Transverse colon (tissue), 4 donors: ENCODE measurements at regions not wholly inside any gene's neighbourhood (a gene's known extent, or its start where the extent isn't known, plus 50 kb on each side); places are given as distances from the start of the nearest gene placed in this dataset.
"Not testable (repeated sequence)": the region's sequence is repeated elsewhere in the genome, so short reads cannot be mapped to it uniquely, and the experiment has no call there.

Source experiments
- DNase-seq: peaks from one replicate; pipeline ENCODE4 v3.0.0-alpha.2; 2019
- H3K27ac ChIP-seq, 4 donors: fragments of 200-600 bp; sonication (generic); 2 replicates each; pipeline ENCODE4 v1.5.1; 2016 to 2018; ENCODE audit warnings: inconsistent platforms in 4 of 4
- H3K27me3 ChIP-seq: fragments of 200-600 bp; sonication (generic); 2 replicates; pipeline ENCODE4 v1.5.1; 2017; ENCODE audit warnings: inconsistent platforms
- H3K36me3 ChIP-seq, 4 donors: fragments of 200-600 bp; sonication (generic); 2 replicates each; pipeline ENCODE4 v1.5.1; 2017 to 2019; ENCODE audit warnings: inconsistent platforms in 4 of 4
- H3K4me1 ChIP-seq, 4 donors: fragments of 200-600 bp; sonication (generic); 2 replicates each; pipeline ENCODE4 v1.5.1; 2017 to 2020; ENCODE audit warnings: inconsistent platforms in 4 of 4
- H3K4me3 ChIP-seq, 4 donors: fragments of 200-600 bp; sonication (generic); 1 replicate in 1 of 4; 2 replicates in 3 of 4; pipeline versions ENCODE4 v1.5.1 to v1.6.1; 2017 to 2019; ENCODE audit warnings: inconsistent platforms in 4 of 4
- H3K9me3 ChIP-seq, 2 donors: fragments of 200-600 bp; sonication (generic); 2 replicates each; pipeline ENCODE4 v1.5.1; 2017 to 2019; ENCODE audit warnings: inconsistent platforms in 2 of 2
- CTCF ChIP-seq, 5 experiments: fragments of 200-600 bp in 3 of 5; fragments of 450-650 bp in 2 of 5; sonication (generic) in 3 of 5; IDR thresholded peaks; 1 replicate in 2 of 5; 2 replicates in 3 of 5; pipeline ENCODE4 v1.5.1; 2016 to 2017; ENCODE audit warnings: antibody characterized with exemption in 5 of 5, inconsistent platforms in 3 of 5, mild to moderate bottlenecking in 2 of 5, moderate library complexity in 1 of 5
- EP300 ChIP-seq: sonication (generic); formaldehyde crosslinking; IDR thresholded peaks from one replicate; pipeline ENCODE4 v1.6.1; 2017; ENCODE audit warnings: antibody characterized with exemption, low read depth
- POLR2A ChIP-seq: fragments of 450-650 bp; IDR thresholded peaks from one replicate; pipeline ENCODE4 v1.6.1; 2016; ENCODE audit warnings: antibody characterized with exemption, mild to moderate bottlenecking, moderate library complexity
- POLR2AphosphoS5 ChIP-seq, 3 donors: sonication (generic); formaldehyde crosslinking; IDR thresholded peaks; one replicate each; pipeline ENCODE4 v1.6.1; 2016; ENCODE audit warnings: antibody characterized with exemption in 3 of 3
- WGBS, 2 donors: methylation state at CpG; one replicate each; pipeline ENCODE4 v1.1.5; 2018; ENCODE audit warnings: low coverage in 1 of 2; 5-methylcytosine and 5-hydroxymethylcytosine counted together
- in situ Hi-C, 4 donors: fragments of 200-750 bp; cut with MboI; loops; one replicate each; pipeline versions ENCODE4 v1.15.0 to v1.15.1; 2017; ENCODE audit warnings: low sequenced_read_pairs in 3 of 4, low pct_ligation_motif_present in 1 of 4, low pct_unique_long_range_greater_than_20kb in 1 of 4
- intact Hi-C: fragments of 100-400 bp; cut with DNase I; formaldehyde crosslinking; loops from one replicate; pipeline ENCODE4 v1.15.1; 2023; ENCODE audit warnings: low total_unique reads

GRCh38 chr11:24161587-24161986, 335.3 kb upstream of the LUZP2 start:
- intact Hi-C loops (no loop called here), in situ Hi-C loops (no loop called here)
- Histone ChIP-seq H3K4me3 (no peak overlapping the region), H3K4me1 (no peaks in the 10 kb centered on the region), H3K36me3 (no peaks in the 10 kb centered on the region), H3K9me3 (no peaks in the 10 kb centered on the region), H3K27ac (no peak overlapping the region), H3K27me3 (no peaks in the 10 kb centered on the region)
- 95 to 98% methylated on average over 9 to 13 of the region's 13 CpGs for WGBS, 2 donors
- DNase-seq = no peak
- TF ChIP-seq CTCF (IDR thresholded peaks at IDR 0.05) (no peak), POLR2A (no peak), EP300 (no peak), POLR2AphosphoS5 (IDR thresholded peaks at IDR 0.05) (no peak)

GRCh38 chr11:24163146-24163545, 333.7 kb upstream of the LUZP2 start:
- TF ChIP-seq POLR2AphosphoS5 (IDR thresholded peaks at IDR 0.05) (no peak), EP300 (no peak), CTCF (IDR thresholded peaks at IDR 0.05) (no peak), POLR2A (no peak)
- Histone ChIP-seq H3K4me1 (no peaks in the 10 kb centered on the region), H3K9me3 (no peaks in the 10 kb centered on the region), H3K36me3 (no peaks in the 10 kb centered on the region), H3K4me3 (no peak overlapping the region), H3K27ac (no peak overlapping the region), H3K27me3 (no peaks in the 10 kb centered on the region)
- in situ Hi-C loops (no loop called here), intact Hi-C loops (no loop called here)
- DNase-seq = no peak
- 90 to 100% methylated on average over 3 of the region's 3 CpGs for WGBS, 2 donors

GRCh38 chr11:24163841-24164240, 333.0 kb upstream of the LUZP2 start:
- Histone ChIP-seq H3K4me1 (no peaks in the 10 kb centered on the region), H3K36me3 (no peaks in the 10 kb centered on the region), H3K27ac (no peak overlapping the region), H3K4me3 (no peak overlapping the region), H3K27me3 (no peaks in the 10 kb centered on the region), H3K9me3 (no peaks in the 10 kb centered on the region)
- DNase-seq = no peak
- TF ChIP-seq POLR2A = no peak
- TF ChIP-seq CTCF (IDR thresholded peaks at IDR 0.05) = no peak
- no peak for TF ChIP-seq EP300
- no peak for TF ChIP-seq POLR2AphosphoS5 (IDR thresholded peaks at IDR 0.05)
- in situ Hi-C loops = no loop called here
- intact Hi-C loops = no loop called here

DNA sequence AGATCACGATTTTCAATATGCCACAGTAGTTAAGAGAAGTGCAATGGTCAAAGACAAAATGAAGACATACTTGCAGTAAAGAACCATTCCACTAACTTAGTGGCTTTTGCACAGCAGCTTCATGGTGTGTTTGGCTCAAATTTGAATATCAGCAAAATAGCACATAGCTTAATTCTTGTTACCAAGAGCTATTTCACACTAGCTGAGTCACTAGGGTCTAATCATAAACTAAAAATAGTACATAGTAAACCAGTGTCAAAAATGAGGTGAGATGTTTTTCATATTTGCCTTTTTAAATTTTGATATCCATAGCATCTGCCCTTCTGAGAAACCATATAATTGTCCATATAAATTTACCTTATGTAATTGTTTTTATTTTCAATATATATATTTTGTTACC, 325.0 kb upstream of the LUZP2 start:
- Histone ChIP-seq H3K27me3 (no peaks in the 10 kb centered on the region), H3K4me3 (no peak overlapping the region), H3K27ac (no peak overlapping the region), H3K4me1 (no peaks in the 10 kb centered on the region), H3K36me3 (no peaks in the 10 kb centered on the region), H3K9me3 (no peaks in the 10 kb centered on the region)
- DNase-seq = no peak
- in situ Hi-C loops (no loop called here), intact Hi-C loops (no loop called here)
- WGBS, 2 donors = 60 to 69% methylated on average over 1 of the region's 1 CpG
- no peak for TF ChIP-seq POLR2AphosphoS5 (IDR thresholded peaks at IDR 0.05)
- no peak for TF ChIP-seq EP300
- TF ChIP-seq POLR2A = no peak

DNA sequence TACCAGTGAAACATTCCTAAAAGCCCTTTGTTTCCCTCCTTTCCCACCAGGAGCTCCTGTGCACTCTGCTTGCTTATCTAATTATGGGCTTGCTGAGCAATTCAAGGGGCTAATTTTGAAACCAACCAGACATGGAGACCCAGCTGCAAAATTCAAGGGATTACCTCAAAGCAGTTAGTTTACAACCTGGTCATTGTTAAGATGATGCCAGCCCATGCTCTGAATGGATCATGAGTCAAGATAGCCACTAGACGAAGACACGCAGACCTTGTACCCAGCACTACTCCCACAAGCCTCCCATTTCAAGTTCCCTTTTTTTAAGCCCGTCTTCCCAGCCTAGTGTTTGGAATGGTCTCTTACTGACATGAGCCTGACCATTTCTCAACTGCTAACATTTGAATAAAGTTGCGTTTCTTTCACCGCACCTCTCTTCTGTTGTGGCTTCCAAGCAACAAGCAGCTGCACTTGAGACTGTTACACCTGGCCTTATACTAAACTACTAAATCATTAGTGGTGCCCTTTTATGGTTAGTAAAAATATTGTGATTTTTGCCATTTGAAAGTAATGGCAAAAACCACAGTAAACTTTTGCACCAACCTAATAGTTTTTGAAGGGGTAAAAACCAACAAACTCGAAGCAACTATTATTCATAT, 315.3 kb upstream of the LUZP2 start:
- in situ Hi-C loops (no loop called here), intact Hi-C loops (no loop called here)
- no peak for DNase-seq
- no peaks in the 10 kb centered on the region for H3K4me1 ChIP-seq
- no peaks in the 10 kb centered on the region for H3K36me3 ChIP-seq
- TF ChIP-seq CTCF (IDR thresholded peaks at IDR 0.05) (no peak), EP300 (no peak), POLR2AphosphoS5 (IDR thresholded peaks at IDR 0.05) (no peak), POLR2A (no peak)
- WGBS, 2 donors = 72 to 75% methylated on average over 6 of the region's 6 CpGs
- H3K4me3 ChIP-seq = no peak overlapping the region
- H3K27me3 ChIP-seq = no peaks in the 10 kb centered on the region
- H3K27ac ChIP-seq = no peak overlapping the region
- no peaks in the 10 kb centered on the region for H3K9me3 ChIP-seq

- DNase-seq, H3K36me3 ChIP-seq, H3K27ac ChIP-seq, H3K4me1 ChIP-seq, H3K27me3 ChIP-seq, in situ Hi-C loops, intact Hi-C loops, H3K9me3 ChIP-seq, H3K4me3 ChIP-seq: not testable (repeated sequence)
- WGBS, 2 donors = 73 to 100% methylated on average over 1 to 2 of the region's 2 CpGs
These were observed 311.3 kb upstream of the LUZP2 start for GRCh38 chr11:24185535-24185934.
